GM12878 (cell line): ENCODE measurements at regions not wholly inside any gene's neighbourhood (a gene's known extent, or its start where the extent isn't known, plus 50 kb on each side); places are given as distances from the start of the nearest gene placed in this dataset.

Source experiments
- ATAC-seq: fragments of 200-7000 bp; cut with Tn5 transposase; 3 replicates; pipeline ENCODE4 v1.9.1; 2020; ENCODE audit warnings: mild to moderate bottlenecking, moderate library complexity
- BruUV-seq: library from RNA; stranded (reverse); fragments of 400-500 nt; replicated peaks from 2 replicates; lab custom pipeline; 2021; lab: Mats Ljungman, UMichigan
- CTCF ChIA-PET: fragments of 300-600 bp; sonication (Branson Sonifier 250); formaldehyde crosslinking; extraction: SDS; loops from one replicate; lab custom pipeline; 2021; ENCODE audit warnings: inconsistent platforms; lab: Yijun Ruan, JAX
- POLR2A ChIA-PET: fragments of 350-600 bp; formaldehyde crosslinking; extraction: SDS; loops from one replicate; lab custom pipeline; 2021; ENCODE audit warnings: inconsistent platforms; lab: Charles Lee
- RAD21 ChIA-PET: fragments of 300-600 bp; sonication (Branson Sonifier 250); formaldehyde crosslinking; loops from one replicate; lab custom pipeline; 2023; ENCODE audit warnings: antibody characterized with exemption; ENCODE audit not compliant: unreplicated experiment; lab: Charles Lee
- SMC1A ChIA-PET: fragments of 300-600 bp; sonication (Branson Sonifier 250); formaldehyde crosslinking; loops from one replicate; lab custom pipeline; 2023; ENCODE audit not compliant: unreplicated experiment, uncharacterized antibody; lab: Charles Lee
- DNase-seq: peaks from one replicate; pipeline ENCODE4 v3.0.0-alpha.2; 2011; ENCODE audit warnings: low read depth, low spot score
- FAIRE-seq: peaks from 3 replicates; lab custom pipeline; 2011; peaks lifted over from hg19 to GRCh38; lab: Jason Lieb, UNC
- H2AFZ ChIP-seq: 2 replicates; pipeline ENCODE4 v1.6.0; 2011; ENCODE audit warnings: low read depth, low read length, control low read depth; ENCODE audit not compliant: control insufficient read depth
- H3K27ac ChIP-seq: 2 replicates; pipeline ENCODE4 v1.5.1; 2011; ENCODE audit warnings: control low read depth; ENCODE audit not compliant: control insufficient read depth, insufficient read depth
- H3K27me3 ChIP-seq, 2 experiments: replicated peaks in 1 of 2; 2 replicates each; pipeline versions ENCODE4 v1.6.0 to v1.6.1; 2011; ENCODE audit warnings: low read length in 1 of 2; ENCODE audit not compliant: control insufficient read depth in 2 of 2, insufficient read depth in 2 of 2
- H3K36me3 ChIP-seq, 2 experiments: 2 replicates each; pipeline ENCODE4 v1.5.1; 2011; ENCODE audit warnings: low read length in 1 of 2; ENCODE audit not compliant: control insufficient read depth in 2 of 2, insufficient read depth in 2 of 2
- H3K4me1 ChIP-seq: 2 replicates; pipeline ENCODE4 v1.6.1; 2011; ENCODE audit warnings: mild to moderate bottlenecking, low read length, moderate library complexity, mixed read lengths; ENCODE audit not compliant: control insufficient read depth, insufficient read depth
- H3K4me2 ChIP-seq: 2 replicates; pipeline ENCODE4 v1.6.0; 2011; ENCODE audit warnings: control low read depth; ENCODE audit not compliant: control insufficient read depth, insufficient read depth
- H3K4me3 ChIP-seq: fragments of 200-600 bp; sonication (generic); 2 replicates; pipeline ENCODE4 v1.5.1; 2016
- H3K79me2 ChIP-seq: 2 replicates; pipeline ENCODE4 v1.6.0; 2011; ENCODE audit warnings: low read length; ENCODE audit not compliant: control insufficient read depth, insufficient read depth
- H3K9ac ChIP-seq: 2 replicates; pipeline ENCODE4 v1.8.0; 2011; ENCODE audit warnings: low read length, control low read depth, mixed read lengths; ENCODE audit not compliant: control insufficient read depth, insufficient read depth
- H3K9me3 ChIP-seq: replicated peaks from 3 replicates; pipeline ENCODE4 v1.5.1; 2011; ENCODE audit warnings: mild to moderate bottlenecking, low read length; ENCODE audit not compliant: control insufficient read depth, insufficient read depth
- H4K20me1 ChIP-seq: 2 replicates; pipeline ENCODE4 v1.6.0; 2011; ENCODE audit not compliant: control insufficient read depth, insufficient read depth
- KAT2A ChIP-seq: conservative IDR thresholded peaks from 2 replicates; pipeline ENCODE4 v1.6.1; 2011; ENCODE audit warnings: low read depth, low read length; ENCODE audit not compliant: control insufficient read depth
- KDM1A ChIP-seq: fragments of 200-600 bp; sonication (generic); IDR thresholded peaks from 2 replicates; pipeline ENCODE4 v1.6.1; 2016; ENCODE audit warnings: borderline replicate concordance
- MYC ChIP-seq: IDR thresholded peaks from 2 replicates; pipeline ENCODE4 v1.6.1; 2011; ENCODE audit warnings: mild to moderate bottlenecking, low read length, moderate library complexity, inconsistent platforms; ENCODE audit not compliant: insufficient read depth, insufficient replicate concordance, insufficient read length, severe bottlenecking
- NR2C1 ChIP-seq: fragments of 450-650 bp; IDR thresholded peaks from 2 replicates; pipeline ENCODE4 v1.6.1; 2017; ENCODE audit warnings: antibody characterized with exemption, mild to moderate bottlenecking, moderate library complexity
- NRF1 ChIP-seq: conservative IDR thresholded peaks from 2 replicates; pipeline ENCODE4 v1.6.1; 2011; ENCODE audit warnings: mild to moderate bottlenecking, low read depth, low read length, improper control_type of control experiment
- PAX5 ChIP-seq: IDR thresholded peaks from 2 replicates; pipeline ENCODE4 v1.6.1; 2011; ENCODE audit warnings: low read depth, low read length, borderline replicate concordance
- POU2F2 ChIP-seq: IDR thresholded peaks from 3 replicates; pipeline ENCODE4 v1.6.1; 2011; ENCODE audit warnings: low read depth, mild to moderate bottlenecking, low read length, borderline replicate concordance
- SIX5 ChIP-seq: IDR thresholded peaks from 2 replicates; pipeline ENCODE4 v1.6.1; 2011; ENCODE audit warnings: mild to moderate bottlenecking, low read depth, low read length, moderate library complexity; ENCODE audit not compliant: severe bottlenecking
- SMAD5 ChIP-seq: IDR thresholded peaks from 2 replicates; pipeline ENCODE4 v1.6.1; 2016; ENCODE audit warnings: antibody characterized with exemption, low read depth
- SMC3 ChIP-seq: IDR thresholded peaks from 2 replicates; pipeline ENCODE4 v1.6.1; 2011; ENCODE audit warnings: low read length, improper control_type of control experiment, borderline replicate concordance
- SREBF1 ChIP-seq: IDR thresholded peaks from 2 replicates; pipeline ENCODE4 v1.6.1; 2012; ENCODE audit warnings: mild to moderate bottlenecking, low read length
- SREBF2 ChIP-seq: IDR thresholded peaks from 2 replicates; pipeline ENCODE4 v1.6.1; 2012; ENCODE audit warnings: mild to moderate bottlenecking, low read length
- STAT3 ChIP-seq: IDR thresholded peaks from 2 replicates; pipeline ENCODE4 v1.6.1; 2011; ENCODE audit warnings: low read depth, low read length, improper control_type of control experiment
- WGBS: methylation state at CpG from one replicate; pipeline ENCODE4 v1.1.6; 2016; ENCODE audit warnings: low lambda C conversion rate; ENCODE audit not compliant: insufficient replicate concordance, insufficient coverage; ENCODE audit errors: missing lambda C conversion rate; 5-methylcytosine and 5-hydroxymethylcytosine counted together
- in situ Hi-C: fragments of 300-500 bp; cut with MboI; formaldehyde crosslinking; loops from 9 replicates; pipeline ENCODE4 v1.14.3; 2018; ENCODE audit warnings: mixed read lengths
- intact Hi-C: fragments of 100-400 bp; cut with micrococcal nuclease; formaldehyde crosslinking; loops from one replicate; pipeline ENCODE4 v1.14.2; 2022; ENCODE audit not compliant: unreplicated experiment
- TF ChIP-seq, protein P1 (sequence below): IDR thresholded peaks from 2 replicates; pipeline ENCODE4 v1.6.1; 2011; ENCODE audit warnings: low read depth, low read length, improper control_type of control experiment, borderline replicate concordance
- TF ChIP-seq, protein P2 (sequence below): fragments of 450-650 bp; IDR thresholded peaks from 2 replicates; pipeline ENCODE4 v1.6.1; 2017; ENCODE audit warnings: mild to moderate bottlenecking, moderate library complexity
- TF ChIP-seq, protein P3 (sequence below): IDR thresholded peaks from 2 replicates; pipeline ENCODE4 v1.6.1; 2012; ENCODE audit warnings: low read depth, low read length, improper control_type of control experiment

DNA sequence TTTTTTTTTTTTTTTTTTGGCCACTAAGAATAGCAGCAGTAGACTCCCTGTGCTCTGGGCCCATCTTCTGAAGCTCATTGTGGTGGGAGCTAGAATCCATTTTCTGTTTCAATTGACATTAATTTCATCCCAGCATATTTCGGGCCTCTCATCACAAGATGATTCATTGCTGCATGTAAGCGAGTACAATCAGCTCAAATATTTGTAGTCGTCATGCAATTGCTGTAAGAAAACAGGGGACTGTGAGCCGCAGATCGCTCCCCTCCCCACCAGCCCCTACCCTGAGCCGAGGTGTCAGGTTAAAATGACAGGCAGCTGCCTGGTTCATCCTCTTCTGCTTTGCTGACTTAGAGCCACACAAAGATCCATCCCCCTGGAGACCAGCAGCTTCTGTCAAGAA is 358.8 kb upstream of the CDH5 start:
- in situ Hi-C loops, result no loop called here
- Histone ChIP-seq H3K9ac (no peak overlapping the region), H3K4me1 (no peaks in the 10 kb centered on the region), H3K9me3 (no peaks in the 10 kb centered on the region), H3K36me3 (no peaks in the 10 kb centered on the region), H3K4me3 (no peak overlapping the region), H3K79me2 (no peaks in the 10 kb centered on the region), H3K4me2 (no peak overlapping the region), H3K27me3 (no peaks in the 10 kb centered on the region), H2AFZ (no peak overlapping the region), H4K20me1 (no peaks in the 10 kb centered on the region), H3K27ac (no peak overlapping the region)
- CTCF ChIA-PET, result no interaction called here
- POLR2A ChIA-PET, result interaction anchor here (0.6 kb wide), 1 partner anchor 145 kb away, joined by 9 read pairs; no protein-coding TSS in a partner anchor
- intact Hi-C loops, result no loop called here
- RAD21 ChIA-PET, result no interaction called here
- no peak for FAIRE-seq
- no TSS peak for BruUV-seq
- DNase-seq, result no peak
- no peak for ATAC-seq
- SMC1A ChIA-PET, result no interaction called here
- TF ChIP-seq NRF1, result no peak
- TF ChIP-seq SREBF1, result no peak
- no peak for TF ChIP-seq PAX5
- TF ChIP-seq SMC3, result no peak
- no peak for TF ChIP-seq SIX5
- no peak for TF ChIP-seq KAT2A
- TF ChIP-seq NR2C1, result no peak
- TF ChIP-seq, protein P1, sequence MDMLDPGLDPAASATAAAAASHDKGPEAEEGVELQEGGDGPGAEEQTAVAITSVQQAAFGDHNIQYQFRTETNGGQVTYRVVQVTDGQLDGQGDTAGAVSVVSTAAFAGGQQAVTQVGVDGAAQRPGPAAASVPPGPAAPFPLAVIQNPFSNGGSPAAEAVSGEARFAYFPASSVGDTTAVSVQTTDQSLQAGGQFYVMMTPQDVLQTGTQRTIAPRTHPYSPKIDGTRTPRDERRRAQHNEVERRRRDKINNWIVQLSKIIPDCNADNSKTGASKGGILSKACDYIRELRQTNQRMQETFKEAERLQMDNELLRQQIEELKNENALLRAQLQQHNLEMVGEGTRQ, result no peak
- no peak for TF ChIP-seq KDM1A
- WGBS, result 24% methylated on average over 6 of the region's 6 CpGs

DNA sequence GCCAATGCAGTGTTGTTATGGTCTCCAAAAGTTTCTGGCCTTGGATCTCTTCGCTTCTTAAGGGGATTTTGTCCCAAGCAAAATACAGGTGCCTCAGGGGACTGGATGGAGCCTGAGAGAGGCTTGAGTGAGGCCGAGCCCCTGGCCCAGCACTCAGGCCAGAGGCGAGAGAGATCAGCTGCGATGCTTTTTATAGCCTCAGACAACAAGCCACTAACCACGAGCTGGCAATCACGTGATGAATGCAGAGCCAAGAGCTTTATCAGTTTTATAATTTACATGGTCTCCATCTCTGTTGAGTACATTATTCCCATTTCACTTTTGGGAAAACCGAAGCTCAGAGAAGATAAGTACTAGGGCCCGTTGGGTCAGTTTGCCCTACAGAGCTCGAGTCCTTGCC is 360.0 kb upstream of the CDH5 start:
- DNase-seq (no peak), FAIRE-seq (no peak)
- TF ChIP-seq SREBF2, result no peak
- TF ChIP-seq MYC, result no peak
- no peak for TF ChIP-seq SMAD5
- TF ChIP-seq, protein P2, sequence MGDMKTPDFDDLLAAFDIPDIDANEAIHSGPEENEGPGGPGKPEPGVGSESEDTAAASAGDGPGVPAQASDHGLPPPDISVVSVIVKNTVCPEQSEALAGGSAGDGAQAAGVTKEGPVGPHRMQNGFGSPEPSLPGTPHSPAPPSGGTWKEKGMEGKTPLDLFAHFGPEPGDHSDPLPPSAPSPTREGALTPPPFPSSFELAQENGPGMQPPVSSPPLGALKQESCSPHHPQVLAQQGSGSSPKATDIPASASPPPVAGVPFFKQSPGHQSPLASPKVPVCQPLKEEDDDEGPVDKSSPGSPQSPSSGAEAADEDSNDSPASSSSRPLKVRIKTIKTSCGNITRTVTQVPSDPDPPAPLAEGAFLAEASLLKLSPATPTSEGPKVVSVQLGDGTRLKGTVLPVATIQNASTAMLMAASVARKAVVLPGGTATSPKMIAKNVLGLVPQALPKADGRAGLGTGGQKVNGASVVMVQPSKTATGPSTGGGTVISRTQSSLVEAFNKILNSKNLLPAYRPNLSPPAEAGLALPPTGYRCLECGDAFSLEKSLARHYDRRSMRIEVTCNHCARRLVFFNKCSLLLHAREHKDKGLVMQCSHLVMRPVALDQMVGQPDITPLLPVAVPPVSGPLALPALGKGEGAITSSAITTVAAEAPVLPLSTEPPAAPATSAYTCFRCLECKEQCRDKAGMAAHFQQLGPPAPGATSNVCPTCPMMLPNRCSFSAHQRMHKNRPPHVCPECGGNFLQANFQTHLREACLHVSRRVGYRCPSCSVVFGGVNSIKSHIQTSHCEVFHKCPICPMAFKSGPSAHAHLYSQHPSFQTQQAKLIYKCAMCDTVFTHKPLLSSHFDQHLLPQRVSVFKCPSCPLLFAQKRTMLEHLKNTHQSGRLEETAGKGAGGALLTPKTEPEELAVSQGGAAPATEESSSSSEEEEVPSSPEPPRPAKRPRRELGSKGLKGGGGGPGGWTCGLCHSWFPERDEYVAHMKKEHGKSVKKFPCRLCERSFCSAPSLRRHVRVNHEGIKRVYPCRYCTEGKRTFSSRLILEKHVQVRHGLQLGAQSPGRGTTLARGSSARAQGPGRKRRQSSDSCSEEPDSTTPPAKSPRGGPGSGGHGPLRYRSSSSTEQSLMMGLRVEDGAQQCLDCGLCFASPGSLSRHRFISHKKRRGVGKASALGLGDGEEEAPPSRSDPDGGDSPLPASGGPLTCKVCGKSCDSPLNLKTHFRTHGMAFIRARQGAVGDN, result no peak
- TF ChIP-seq, protein P3, sequence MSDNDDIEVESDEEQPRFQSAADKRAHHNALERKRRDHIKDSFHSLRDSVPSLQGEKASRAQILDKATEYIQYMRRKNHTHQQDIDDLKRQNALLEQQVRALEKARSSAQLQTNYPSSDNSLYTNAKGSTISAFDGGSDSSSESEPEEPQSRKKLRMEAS, result no peak
- no peak for TF ChIP-seq STAT3
- TF ChIP-seq POU2F2, result no peak

More for the DNA sequence above, 360.0 kb upstream of the CDH5 start:
- no peaks in the 10 kb centered on the region for H4K20me1 ChIP-seq
- ChIA-PET SMC1A (no interaction called here), CTCF (no interaction called here), POLR2A (no interaction called here), RAD21 (no interaction called here)
- no peaks in the 10 kb centered on the region for H3K79me2 ChIP-seq
- H3K4me2 ChIP-seq, result no peak overlapping the region
- H3K36me3 ChIP-seq, result no peaks in the 10 kb centered on the region
- ATAC-seq, result no peak
- no peak overlapping the region for H3K9ac ChIP-seq
- no peak overlapping the region for H3K4me3 ChIP-seq
- H3K27me3 ChIP-seq, result no peaks in the 10 kb centered on the region
- no TSS peak for BruUV-seq
- H2AFZ ChIP-seq, result no peak overlapping the region
- H3K27ac ChIP-seq, result no peak overlapping the region
- WGBS, result 5% methylated on average over 9 of the region's 9 CpGs
- no peaks in the 10 kb centered on the region for H3K4me1 ChIP-seq
- no peaks in the 10 kb centered on the region for H3K9me3 ChIP-seq
- in situ Hi-C loops, result no loop called here
- intact Hi-C loops, result no loop called here
